Stimulated activated CD4-positive, alpha-beta T cell treated with anti-CD3 and anti-CD28 coated beads, Interleukin-2, amount 100 ng/mL, for 4 hours (primary cell): ENCODE measurements at regions not wholly inside any gene's neighbourhood (a gene's known extent, or its start where the extent isn't known, plus 50 kb on each side); places are given as distances from the start of the nearest gene placed in this dataset.

ENCODE experiments used
- DNase-seq: peaks from one replicate; pipeline ENCODE4 v3.0.0-alpha.2; 2020; ENCODE audit warnings: low read depth

GRCh38 chr2:172658945-172659344 lies 76.7 kb upstream of the RAPGEF4 start:
- DNase-seq: no peak

GRCh38 chr2:172662099-172662498 lies 73.5 kb upstream of the RAPGEF4 start:
- DNase-seq: no peak

DNA sequence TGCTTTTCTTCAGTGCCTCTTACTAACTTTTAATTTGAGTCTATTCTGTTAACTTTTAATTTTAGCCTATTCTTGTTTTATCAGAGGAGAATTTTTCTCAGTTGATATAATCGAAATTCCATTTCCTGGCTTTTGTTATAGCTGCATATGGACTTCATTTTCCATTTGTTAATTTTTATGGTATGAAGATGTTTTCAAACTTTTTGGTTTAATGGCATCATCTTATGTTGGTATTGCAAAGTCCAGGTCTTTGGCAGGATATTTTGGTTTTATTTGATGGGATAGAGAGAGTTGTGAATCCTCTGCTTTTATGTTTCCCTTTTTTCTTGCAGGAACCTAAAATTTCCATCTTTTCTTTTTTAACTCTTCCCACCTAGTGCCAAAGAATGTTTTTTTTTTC lies 70.9 kb upstream of the RAPGEF4 start:
- no peak for DNase-seq

- no peak for DNase-seq
Observed at GRCh38 chr2:172667581-172668325, 67.9 kb upstream of the RAPGEF4 start.

DNA sequence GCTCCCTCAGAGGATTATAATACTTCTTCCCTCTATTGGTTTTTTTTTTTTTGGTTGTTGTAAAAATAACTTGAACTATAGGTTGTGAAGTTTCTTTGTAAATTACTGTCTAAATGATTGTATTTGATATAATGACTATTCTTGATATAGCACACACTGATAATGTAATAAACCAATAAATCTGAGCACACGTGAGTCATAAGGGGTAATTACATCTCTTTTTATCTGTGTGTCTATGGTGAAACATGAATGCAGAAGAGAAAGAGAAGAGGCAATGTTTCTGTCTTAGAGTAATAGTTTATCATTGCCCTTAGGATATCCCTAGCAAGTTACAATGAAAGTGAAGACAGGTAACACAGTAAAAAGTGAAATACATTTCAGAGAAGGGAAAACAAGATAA lies 64.1 kb upstream of the RAPGEF4 start:
- DNase-seq: no peak

DNA sequence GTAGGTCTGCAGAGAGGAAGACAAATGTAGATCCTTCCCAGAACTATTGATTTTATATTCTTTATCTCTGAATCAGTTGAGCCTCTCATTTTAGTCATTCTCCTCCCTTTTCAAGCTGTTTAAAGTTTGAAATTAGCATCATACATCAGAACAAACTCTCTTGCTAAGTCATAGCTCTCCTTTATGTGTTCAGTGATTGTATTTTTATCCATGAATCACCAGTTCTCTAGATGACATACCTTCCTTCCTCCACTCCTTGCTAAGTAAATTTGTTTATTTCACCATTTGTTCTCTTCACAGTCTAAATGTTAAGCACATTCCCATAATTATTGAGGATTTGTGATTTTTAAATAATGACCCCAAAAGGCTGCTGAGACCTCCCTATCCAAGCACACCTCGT lies 63.5 kb upstream of the RAPGEF4 start:
- no peak for DNase-seq

- no peak for DNase-seq
Observed at GRCh38 chr2:172673056-172673683, 62.5 kb upstream of the RAPGEF4 start.

GRCh38 chr2:172674034-172674967 lies 61.3 kb upstream of the RAPGEF4 start:
- peak; percentile 13 for DNase-seq

GRCh38 chr2:172674968-172675303 lies 60.7 kb upstream of the RAPGEF4 start:
- no peak for DNase-seq

GRCh38 chr2:172677363-172677762 lies 58.3 kb upstream of the RAPGEF4 start:
- DNase-seq: no peak

DNA sequence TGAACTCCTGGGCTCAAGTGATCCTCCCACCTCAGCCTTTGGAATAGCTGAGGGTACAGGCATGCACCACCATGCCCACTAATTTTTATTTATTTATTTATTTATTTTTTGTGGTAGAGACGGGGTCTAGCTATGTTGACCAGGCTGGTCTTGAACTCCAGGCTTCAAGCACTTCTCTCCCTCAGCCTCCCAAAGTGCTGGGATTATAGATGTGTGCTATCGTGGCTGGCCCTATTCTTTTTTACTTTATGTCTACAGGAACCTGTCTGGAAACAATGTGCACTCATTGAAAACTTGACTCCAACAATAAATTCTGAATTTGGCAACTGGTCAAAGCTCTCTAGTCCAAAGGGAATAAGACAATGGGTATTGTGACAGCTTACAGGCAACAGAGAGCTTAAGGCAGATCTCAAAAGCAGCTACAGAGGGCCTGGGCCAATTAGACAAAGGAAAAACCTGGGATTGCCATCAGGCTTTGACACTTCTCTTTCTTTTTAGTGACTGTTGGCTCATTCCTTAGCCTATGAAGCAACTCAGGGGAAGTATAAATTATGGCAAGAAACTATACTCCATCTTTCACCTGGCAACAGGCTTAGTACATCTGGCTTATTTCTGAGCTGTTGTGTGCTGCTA lies 55.1 kb upstream of the RAPGEF4 start:
- no peak for DNase-seq

GRCh38 chr2:172685467-172685866 lies 50.2 kb upstream of the RAPGEF4 start:
- no peak for DNase-seq
